ENCODE measurements at regions not wholly inside any gene's neighbourhood (a gene's known extent, or its start where the extent isn't known, plus 50 kb on each side); places are given as distances from the start of the nearest gene placed in this dataset.

GRCh38 chr20:39092733-39093410 is 130.7 kb downstream of the DHX35 start:
- TF ChIP-seq ZNF510 (tag by site-specific recombination; IDR thresholded peaks at IDR 0.05; ENCODE audit: insufficient replicate concordance) = no peak
- no peak for TF ChIP-seq ZNF639 (tag by site-specific recombination; IDR thresholded peaks at IDR 0.05)
- TF ChIP-seq CTCF (tag by site-specific recombination; IDR thresholded peaks at IDR 0.05) = no peak
- no peak for TF ChIP-seq ZNF138 (tag by site-specific recombination; IDR thresholded peaks at IDR 0.05; ENCODE audit: borderline replicate concordance)
- no peak for TF ChIP-seq ZNF610 (tag by site-specific recombination; IDR thresholded peaks at IDR 0.05; ENCODE audit: borderline replicate concordance)
- TF ChIP-seq ZNF10 (tag by site-specific recombination; IDR thresholded peaks at IDR 0.05) = no peak
- TF ChIP-seq PRDM4 (tag by site-specific recombination; IDR thresholded peaks at IDR 0.05) = no peak
- TF ChIP-seq ZNF654 (tag by site-specific recombination; IDR thresholded peaks at IDR 0.05; ENCODE audit: low read depth) = no peak
- TF ChIP-seq ZNF791 (tag by site-specific recombination; IDR thresholded peaks at IDR 0.05) = no peak
- no peak for TF ChIP-seq ZNF302 (tag by site-specific recombination; IDR thresholded peaks at IDR 0.05; ENCODE audit: low read depth)
- TF ChIP-seq ELK4 (IDR thresholded peaks at IDR 0.05; ENCODE audit: borderline replicate concordance, low read depth, low read length) = no peak
- no peak for TF ChIP-seq ATF2 (tag by site-specific recombination; IDR thresholded peaks at IDR 0.05; ENCODE audit: low read depth)
- TF ChIP-seq ZBTB6 (tag by site-specific recombination; IDR thresholded peaks at IDR 0.05) = no peak

Data from HEK293 (cell line).